Smooth muscle cell (in vitro differentiated cells): ENCODE measurements at regions not wholly inside any gene's neighbourhood (a gene's known extent, or its start where the extent isn't known, plus 50 kb on each side); places are given as distances from the start of the nearest gene placed in this dataset.
"Not testable (repeated sequence)": the region's sequence is repeated elsewhere in the genome, so short reads cannot be mapped to it uniquely, and the experiment has no call there.

Experiments used
- DNase-seq: peaks from one replicate; lab custom pipeline; 2025; ENCODE audit not compliant: unreplicated experiment; lab: John Stamatoyannopoulos, UW
- H2AFZ ChIP-seq: fragments of 200-600 bp; sonication (generic); 2 replicates; pipeline ENCODE4 v1.6.0; 2016; ENCODE audit warnings: antibody characterized with exemption, low read depth, mild to moderate bottlenecking
- H3F3A ChIP-seq: fragments of 200-600 bp; sonication (generic); 2 replicates; pipeline ENCODE4 v1.6.0; 2017; ENCODE audit warnings: antibody characterized with exemption, low read depth
- H3K27ac ChIP-seq: fragments of 200-600 bp; sonication (generic); 2 replicates; pipeline ENCODE4 v1.5.1; 2016; ENCODE audit warnings: low read depth, mild to moderate bottlenecking
- H3K27me3 ChIP-seq: fragments of 200-600 bp; sonication (generic); 2 replicates; pipeline ENCODE4 v1.6.1; 2016; ENCODE audit warnings: low read depth, mild to moderate bottlenecking
- H3K36me3 ChIP-seq: fragments of 200-600 bp; sonication (generic); 2 replicates; pipeline ENCODE4 v1.5.1; 2016; ENCODE audit warnings: low read depth
- H3K4me1 ChIP-seq: fragments of 200-600 bp; sonication (generic); 2 replicates; pipeline ENCODE4 v1.5.1; 2016; ENCODE audit warnings: low read depth
- H3K4me2 ChIP-seq: fragments of 200-600 bp; sonication (generic); 2 replicates; pipeline ENCODE4 v1.6.0; 2016; ENCODE audit warnings: mild to moderate bottlenecking
- H3K4me3 ChIP-seq: fragments of 200-600 bp; sonication (generic); 2 replicates; pipeline ENCODE4 v1.5.1; 2016; ENCODE audit warnings: mild to moderate bottlenecking
- H3K79me2 ChIP-seq: fragments of 200-600 bp; sonication (generic); 2 replicates; pipeline ENCODE4 v1.6.0; 2016; ENCODE audit warnings: low read depth, mild to moderate bottlenecking
- H3K9ac ChIP-seq: fragments of 200-600 bp; sonication (generic); 2 replicates; pipeline ENCODE4 v1.6.0; 2016; ENCODE audit warnings: low read depth
- H3K9me3 ChIP-seq: fragments of 200-600 bp; sonication (generic); replicated peaks from 2 replicates; pipeline ENCODE4 v1.5.1; 2016; ENCODE audit warnings: low read depth
- H4K20me1 ChIP-seq: fragments of 200-600 bp; sonication (generic); 2 replicates; pipeline ENCODE4 v1.6.0; 2016; ENCODE audit warnings: low read depth
- WGBS: methylation state at CpG from one replicate; pipeline ENCODE4 v1.1.7; 2016; ENCODE audit warnings: low lambda C conversion rate; 5-methylcytosine and 5-hydroxymethylcytosine counted together
- TF ChIP-seq, protein P1 (sequence below): fragments of 200-600 bp; sonication (generic); IDR thresholded peaks from 2 replicates; pipeline ENCODE4 v1.5.1; 2017; ENCODE audit warnings: borderline replicate concordance, mild to moderate bottlenecking, antibody characterized with exemption; ENCODE audit not compliant: insufficient read depth, poor library complexity, severe bottlenecking

GRCh38 chrX:114049063-114049462 lies 534.8 kb upstream of the HTR2C start:
- no peaks in the 10 kb centered on the region for H3F3A ChIP-seq
- H3K27me3 ChIP-seq: no peaks in the 10 kb centered on the region
- no peaks in the 10 kb centered on the region for H3K36me3 ChIP-seq
- DNase-seq: no peak
- no peak overlapping the region for H3K4me2 ChIP-seq
- no peak overlapping the region for H2AFZ ChIP-seq
- H3K27ac ChIP-seq: no peak overlapping the region
- no peaks in the 10 kb centered on the region for H3K9me3 ChIP-seq
- H3K4me1 ChIP-seq: no peaks in the 10 kb centered on the region
- H3K79me2 ChIP-seq: no peaks in the 10 kb centered on the region
- 49% methylated on average over 3 of the region's 3 CpGs for WGBS
- TF ChIP-seq, protein P1, sequence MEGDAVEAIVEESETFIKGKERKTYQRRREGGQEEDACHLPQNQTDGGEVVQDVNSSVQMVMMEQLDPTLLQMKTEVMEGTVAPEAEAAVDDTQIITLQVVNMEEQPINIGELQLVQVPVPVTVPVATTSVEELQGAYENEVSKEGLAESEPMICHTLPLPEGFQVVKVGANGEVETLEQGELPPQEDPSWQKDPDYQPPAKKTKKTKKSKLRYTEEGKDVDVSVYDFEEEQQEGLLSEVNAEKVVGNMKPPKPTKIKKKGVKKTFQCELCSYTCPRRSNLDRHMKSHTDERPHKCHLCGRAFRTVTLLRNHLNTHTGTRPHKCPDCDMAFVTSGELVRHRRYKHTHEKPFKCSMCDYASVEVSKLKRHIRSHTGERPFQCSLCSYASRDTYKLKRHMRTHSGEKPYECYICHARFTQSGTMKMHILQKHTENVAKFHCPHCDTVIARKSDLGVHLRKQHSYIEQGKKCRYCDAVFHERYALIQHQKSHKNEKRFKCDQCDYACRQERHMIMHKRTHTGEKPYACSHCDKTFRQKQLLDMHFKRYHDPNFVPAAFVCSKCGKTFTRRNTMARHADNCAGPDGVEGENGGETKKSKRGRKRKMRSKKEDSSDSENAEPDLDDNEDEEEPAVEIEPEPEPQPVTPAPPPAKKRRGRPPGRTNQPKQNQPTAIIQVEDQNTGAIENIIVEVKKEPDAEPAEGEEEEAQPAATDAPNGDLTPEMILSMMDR: no peak
- H3K9ac ChIP-seq: no peak overlapping the region
- no peaks in the 10 kb centered on the region for H4K20me1 ChIP-seq
- H3K4me3 ChIP-seq: no peak overlapping the region

GRCh38 chrX:114047558-114047957 lies 536.3 kb upstream of the HTR2C start:
- Histone ChIP-seq H3K4me3 (no peak overlapping the region), H3K4me1 (no peaks in the 10 kb centered on the region), H2AFZ (no peak overlapping the region), H3K9me3 (no peaks in the 10 kb centered on the region), H3K4me2 (no peak overlapping the region), H3K27me3 (no peaks in the 10 kb centered on the region), H4K20me1 (no peaks in the 10 kb centered on the region), H3K27ac (no peak overlapping the region), H3K9ac (no peak overlapping the region), H3K36me3 (no peaks in the 10 kb centered on the region), H3K79me2 (no peaks in the 10 kb centered on the region), H3F3A (no peaks in the 10 kb centered on the region)
- WGBS: 70% methylated on average over 7 of the region's 7 CpGs
- TF ChIP-seq, protein P1: no peak
- DNase-seq: no peak

DNA sequence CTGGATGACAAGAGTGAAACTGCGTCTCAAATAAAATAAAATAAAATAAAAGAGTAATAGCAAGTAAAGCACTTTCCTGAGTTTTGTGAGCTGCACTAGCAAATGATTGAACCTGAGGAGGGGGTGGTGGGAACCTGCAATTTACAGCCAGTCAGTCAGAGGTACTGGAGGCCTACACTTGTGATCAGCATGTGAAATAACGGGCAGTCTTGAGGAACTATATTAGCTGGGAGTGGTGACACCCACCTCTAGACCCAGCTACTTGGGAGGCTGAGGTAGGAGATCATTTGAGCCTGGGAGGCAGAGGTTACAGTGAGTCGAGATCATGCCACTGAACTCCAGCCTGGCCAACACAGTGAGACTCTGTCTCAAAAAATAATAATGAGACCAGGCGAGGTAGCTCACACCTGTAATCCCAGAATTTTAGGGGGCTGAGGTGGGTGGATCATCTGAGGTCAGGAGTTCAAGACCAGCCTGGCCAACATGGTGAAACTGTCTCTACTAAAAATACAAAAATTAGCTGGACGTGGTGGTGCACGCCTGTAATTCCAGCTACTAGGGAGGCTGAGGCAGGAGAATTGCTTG lies 537.1 kb upstream of the HTR2C start:
- no peaks in the 10 kb centered on the region for H3K36me3 ChIP-seq
- H3K4me2 ChIP-seq: no peak overlapping the region
- H3F3A ChIP-seq: no peaks in the 10 kb centered on the region
- H3K4me1 ChIP-seq: no peaks in the 10 kb centered on the region
- H3K27ac ChIP-seq: no peak overlapping the region
- TF ChIP-seq, protein P1: no peak
- H2AFZ ChIP-seq: no peak overlapping the region
- H3K27me3 ChIP-seq: no peaks in the 10 kb centered on the region
- H3K4me3 ChIP-seq: no peak overlapping the region
- H3K9ac ChIP-seq: no peak overlapping the region
- no peaks in the 10 kb centered on the region for H4K20me1 ChIP-seq
- H3K79me2 ChIP-seq: no peaks in the 10 kb centered on the region
- no peak for DNase-seq
- H3K9me3 ChIP-seq: no peaks in the 10 kb centered on the region
- 87% methylated on average over 6 of the region's 6 CpGs for WGBS

GRCh38 chrX:114041470-114041869 lies 542.4 kb upstream of the HTR2C start:
- H2AFZ ChIP-seq, H3K36me3 ChIP-seq, H3K27ac ChIP-seq, H4K20me1 ChIP-seq, H3F3A ChIP-seq, H3K4me3 ChIP-seq, H3K9ac ChIP-seq, H3K9me3 ChIP-seq, DNase-seq, H3K79me2 ChIP-seq: not testable (repeated sequence)
- H3K4me2 ChIP-seq: peak overlapping the region; percentile 31
- WGBS: 45% methylated on average over 8 of the region's 8 CpGs
- peaks cover 21% of the 10 kb centered on the region for H3K27me3 ChIP-seq
- peaks cover 21% of the 10 kb centered on the region for H3K4me1 ChIP-seq

DNA sequence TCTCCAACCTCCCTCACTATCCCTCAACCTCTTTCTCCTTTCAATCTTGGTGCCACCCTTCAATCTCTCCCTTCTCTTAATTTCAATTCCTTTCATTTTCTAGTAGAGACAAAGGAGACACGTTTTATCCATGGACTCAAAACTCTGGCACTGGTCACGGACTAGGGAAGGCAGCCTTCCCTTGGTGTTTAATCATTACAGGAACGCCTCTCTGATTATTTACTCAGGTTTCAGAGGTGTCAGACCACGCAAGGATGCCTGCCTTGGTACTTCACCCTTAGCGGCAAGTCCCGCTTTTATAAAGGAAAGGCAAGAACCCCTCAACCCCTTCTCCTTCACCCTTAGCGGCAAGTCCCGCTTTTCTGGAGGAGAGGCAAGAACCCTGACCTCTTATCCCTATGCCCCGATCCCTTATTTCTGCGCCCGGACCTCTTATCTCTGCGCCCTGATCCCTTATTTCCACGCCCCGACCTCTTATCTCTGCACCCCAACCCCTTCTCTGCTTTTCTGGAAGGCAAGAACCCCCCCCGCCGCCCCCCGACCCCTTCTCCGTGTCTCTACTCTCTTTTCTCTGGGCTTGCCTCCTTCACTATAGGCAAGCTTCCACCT lies 543.1 kb upstream of the HTR2C start:
- Histone ChIP-seq H3K4me1 (peaks cover 21% of the 10 kb centered on the region), H3K27me3 (peaks cover 21% of the 10 kb centered on the region), H3K4me2 (peak overlapping the region; percentile 48)
- H3K9ac ChIP-seq, H3K79me2 ChIP-seq, H3K4me3 ChIP-seq, H3K9me3 ChIP-seq, H3K36me3 ChIP-seq, H3F3A ChIP-seq, H2AFZ ChIP-seq, H3K27ac ChIP-seq, DNase-seq, H4K20me1 ChIP-seq: not testable (repeated sequence)
- WGBS: 29% methylated on average over 18 of the region's 18 CpGs

GRCh38 chrX:114040111-114040510 lies 543.8 kb upstream of the HTR2C start:
- 35% methylated on average over 8 of the region's 8 CpGs for WGBS

More at GRCh38 chrX:114040111-114040510, 543.8 kb upstream of the HTR2C start:
- H3K36me3 ChIP-seq, H3K27ac ChIP-seq, H3K9ac ChIP-seq, H3K9me3 ChIP-seq, DNase-seq, H3F3A ChIP-seq, H3K4me3 ChIP-seq, H3K79me2 ChIP-seq, H2AFZ ChIP-seq, H4K20me1 ChIP-seq: not testable (repeated sequence)
- peaks cover 21% of the 10 kb centered on the region for H3K4me1 ChIP-seq
- H3K4me2 ChIP-seq: peak overlapping the region; percentile 48
- H3K27me3 ChIP-seq: peaks cover 21% of the 10 kb centered on the region
